AG08395 (cell line): ENCODE measurements at regions not wholly inside any gene's neighbourhood (a gene's known extent, or its start where the extent isn't known, plus 50 kb on each side); places are given as distances from the start of the nearest gene placed in this dataset.
"Not testable (repeated sequence)": the region's sequence is repeated elsewhere in the genome, so short reads cannot be mapped to it uniquely, and the experiment has no call there.

Experiments
- DNase-seq: peaks from one replicate; pipeline ENCODE4 v3.0.0; 2012; ENCODE audit warnings: mixed read lengths, low spot score

- DNase-seq, result no peak
Measured at GRCh38 chr2:21332993-21333625, 209.3 kb downstream of the TDRD15 start.

- DNase-seq, result no peak
Measured at GRCh38 chr2:21333684-21334083, 209.9 kb downstream of the TDRD15 start.

GRCh38 chr2:21346984-21347383, 223.2 kb downstream of the TDRD15 start:
- no peak for DNase-seq

- DNase-seq, result no peak
Measured at GRCh38 chr2:21353879-21354679, 230.3 kb downstream of the TDRD15 start.

- no peak for DNase-seq
Measured at GRCh38 chr2:21356086-21356856, 232.5 kb downstream of the TDRD15 start.

GRCh38 chr2:21356857-21357255, 233.1 kb downstream of the TDRD15 start:
- no peak for DNase-seq

GRCh38 chr2:21358976-21359375, 235.2 kb downstream of the TDRD15 start:
- DNase-seq, result no peak

GRCh38 chr2:21361384-21361783, 237.6 kb downstream of the TDRD15 start:
- no peak for DNase-seq

GRCh38 chr2:21361957-21362486, 238.3 kb downstream of the TDRD15 start:
- no peak for DNase-seq

- no peak for DNase-seq
Measured at GRCh38 chr2:21363364-21363763, 239.6 kb downstream of the TDRD15 start.

- DNase-seq, result no peak
Measured at GRCh38 chr2:21367421-21367820, 243.7 kb downstream of the TDRD15 start.

- no peak for DNase-seq
Measured at GRCh38 chr2:21369787-21370186, 246.0 kb downstream of the TDRD15 start.

- DNase-seq, result no peak
Measured at GRCh38 chr2:21371499-21372003, 247.8 kb downstream of the TDRD15 start.

GRCh38 chr2:21372654-21373053, 248.9 kb downstream of the TDRD15 start:
- no peak for DNase-seq

- no peak for DNase-seq
Measured at GRCh38 chr2:21376864-21377263, 253.1 kb downstream of the TDRD15 start.

GRCh38 chr2:21379140-21379539, 255.4 kb downstream of the TDRD15 start:
- no peak for DNase-seq

GRCh38 chr2:21379668-21380067, 255.9 kb downstream of the TDRD15 start:
- not testable (repeated sequence) for DNase-seq

- DNase-seq, result no peak
Measured at GRCh38 chr2:21381421-21381820, 257.7 kb downstream of the TDRD15 start.

GRCh38 chr2:21382701-21383520, 259.1 kb downstream of the TDRD15 start:
- no peak for DNase-seq

GRCh38 chr2:21386666-21387065, 262.9 kb downstream of the TDRD15 start:
- DNase-seq, result no peak

GRCh38 chr2:21392649-21393048, 268.9 kb downstream of the TDRD15 start:
- no peak for DNase-seq

- no peak for DNase-seq
Measured at GRCh38 chr2:21393173-21393572, 269.4 kb downstream of the TDRD15 start.
